ENCODE measurements at regions not wholly inside any gene's neighbourhood (a gene's known extent, or its start where the extent isn't known, plus 50 kb on each side); places are given as distances from the start of the nearest gene placed in this dataset.
A peak's percentile ranks its signal among the peaks of the same experiment; 100 is the strongest.

DNA sequence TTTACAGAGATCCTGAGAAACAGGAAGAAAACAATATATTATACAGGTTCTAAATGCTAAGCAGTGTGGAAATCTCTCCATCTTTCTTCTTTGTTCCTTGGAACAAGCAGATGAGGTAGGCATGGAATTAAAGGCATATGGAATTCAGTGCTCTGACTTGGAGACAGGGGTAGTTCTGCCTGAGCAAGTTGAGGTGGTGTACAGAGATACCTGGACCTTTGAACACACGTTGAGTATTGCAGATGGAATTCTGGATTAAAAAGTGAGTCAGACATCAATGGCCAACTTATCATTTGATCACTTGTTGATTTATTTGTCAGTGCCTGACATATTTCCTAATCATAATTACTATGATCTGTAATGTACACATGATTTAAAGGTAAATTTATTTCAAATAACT lies 293.9 kb upstream of the IRX4 start:
- Histone ChIP-seq H2AFZ (no peak overlapping the region), H3K4me1 (ENCODE audit: insufficient read depth) (no peaks in the 10 kb centered on the region), H3K36me3 (ENCODE audit: insufficient read depth) (no peaks in the 10 kb centered on the region), H3K27me3 (ENCODE audit: insufficient read depth) (no peaks in the 10 kb centered on the region), H3K4me3 (no peak overlapping the region), H3K9me2 (ENCODE audit: insufficient read depth) (no peaks in the 10 kb centered on the region), H3K27ac (ENCODE audit: low read depth) (no peak overlapping the region), H3F3A (replicated peaks; ENCODE audit: low read depth) (no peaks in the 10 kb centered on the region), H3K79me2 (replicated peaks; ENCODE audit: insufficient read depth) (no peaks in the 10 kb centered on the region), H4K20me1 (replicated peaks; ENCODE audit: insufficient read depth) (no peaks in the 10 kb centered on the region), H3K4me2 (no peak overlapping the region)
- TF ChIP-seq ETS1 (IDR thresholded peaks at IDR 0.05), result no peak
- DNase-seq (ENCODE audit: low spot score), result no peak
- no peaks in the 10 kb centered on the region for H3K36me3 Mint-ChIP-seq (ENCODE audit: low read depth)
- ATAC-seq, result no peak
- no peaks in the 10 kb centered on the region for H3K9me3 Mint-ChIP-seq
- H3K4me3 Mint-ChIP-seq, result no peak overlapping the region
- H3K4me1 Mint-ChIP-seq, result no peaks in the 10 kb centered on the region; the same call in 2 of the 3 replicates
- H3K27ac Mint-ChIP-seq, result no peak overlapping the region
- peaks cover 3% of the 10 kb centered on the region for H3K27me3 Mint-ChIP-seq (ENCODE audit: insufficient read depth, low read depth, poor library complexity)

GRCh38 chr5:2175842-2176404 lies 293.2 kb upstream of the IRX4 start:
- ATAC-seq (peak; percentile 56), DNase-seq (ENCODE audit: low spot score) (no peak)
- H4K20me1 ChIP-seq (replicated peaks; ENCODE audit: insufficient read depth), result no peaks in the 10 kb centered on the region
- Mint-ChIP-seq H3K27ac (no peak overlapping the region), H3K27me3 (ENCODE audit: insufficient read depth, low read depth, poor library complexity) (peaks cover 3% of the 10 kb centered on the region), H3K9me3 (no peaks in the 10 kb centered on the region), H3K4me1 (peaks cover 4% of the 10 kb centered on the region; the same call in 2 of the 3 replicates), H3K4me3 (no peak overlapping the region), H3K36me3 (ENCODE audit: low read depth) (no peaks in the 10 kb centered on the region)
- no peak overlapping the region for H3K27ac ChIP-seq (ENCODE audit: low read depth)
- H3K4me1 ChIP-seq (ENCODE audit: insufficient read depth), result no peaks in the 10 kb centered on the region
- H3K9me2 ChIP-seq (ENCODE audit: insufficient read depth), result no peaks in the 10 kb centered on the region
- no peak overlapping the region for H3K4me3 ChIP-seq
- no peaks in the 10 kb centered on the region for H3K79me2 ChIP-seq (replicated peaks; ENCODE audit: insufficient read depth)
- no peaks in the 10 kb centered on the region for H3K27me3 ChIP-seq (ENCODE audit: insufficient read depth)
- TF ChIP-seq ZNF331 (CRISPR knock-in tag; IDR thresholded peaks at IDR 0.05; ENCODE audit: low read depth) (no peak), REST (IDR thresholded peaks at IDR 0.05; ENCODE audit: unreplicated experiment) (no peak), ZNF462 (CRISPR knock-in tag; IDR thresholded peaks at IDR 0.05) (no peak), ZNF114 (CRISPR knock-in tag; IDR thresholded peaks at IDR 0.05) (no peak)
- no peak overlapping the region for H2AFZ ChIP-seq
- H3F3A ChIP-seq (replicated peaks; ENCODE audit: low read depth), result no peaks in the 10 kb centered on the region
- H3K36me3 ChIP-seq (ENCODE audit: insufficient read depth), result no peaks in the 10 kb centered on the region
- no peak overlapping the region for H3K4me2 ChIP-seq

All from GM23338 (cell line).